GM23338 (cell line): ENCODE measurements at regions not wholly inside any gene's neighbourhood (a gene's known extent, or its start where the extent isn't known, plus 50 kb on each side); places are given as distances from the start of the nearest gene placed in this dataset.

Source experiments
- ATAC-seq: fragments of 200-7000 bp; cut with Tn5 transposase; 3 replicates; pipeline ENCODE4 v1.9.1; 2020
- DNase-seq: peaks from one replicate; pipeline ENCODE4 v3.0.0-alpha.2; 2015; ENCODE audit warnings: low spot score
- H2AFZ ChIP-seq: fragments of 200-600 bp; sonication (generic); 2 replicates; pipeline ENCODE4 v1.8.0; 2016; ENCODE audit warnings: antibody characterized with exemption, mild to moderate bottlenecking, moderate library complexity
- H3F3A ChIP-seq: fragments of 200-600 bp; sonication (generic); replicated peaks from 2 replicates; pipeline ENCODE4 v1.8.0; 2017; ENCODE audit warnings: antibody characterized with exemption, mixed run types, low read depth
- H3K27ac ChIP-seq: fragments of 200-600 bp; sonication (generic); 2 replicates; pipeline ENCODE4 v1.6.1; 2016; ENCODE audit warnings: low read depth
- H3K27me3 ChIP-seq: fragments of 200-600 bp; sonication (generic); 2 replicates; pipeline ENCODE4 v1.8.0; 2016; ENCODE audit warnings: mild to moderate bottlenecking, mixed run types, moderate library complexity; ENCODE audit not compliant: insufficient read depth
- H3K36me3 ChIP-seq: fragments of 200-600 bp; sonication (generic); 2 replicates; pipeline ENCODE4 v1.8.0; 2016; ENCODE audit warnings: mild to moderate bottlenecking; ENCODE audit not compliant: insufficient read depth
- H3K4me1 ChIP-seq: fragments of 200-600 bp; sonication (generic); 2 replicates; pipeline ENCODE4 v1.8.0; 2016; ENCODE audit warnings: mild to moderate bottlenecking, moderate library complexity; ENCODE audit not compliant: insufficient read depth
- H3K4me2 ChIP-seq: fragments of 200-600 bp; sonication (generic); 2 replicates; pipeline ENCODE4 v1.7.1; 2017; ENCODE audit warnings: mixed run types
- H3K4me3 ChIP-seq: fragments of 200-600 bp; sonication (generic); 2 replicates; pipeline ENCODE4 v1.6.1; 2016; ENCODE audit warnings: mixed run types
- H3K79me2 ChIP-seq: fragments of 200-600 bp; sonication (generic); replicated peaks from 2 replicates; pipeline ENCODE4 v1.8.0; 2017; ENCODE audit warnings: mild to moderate bottlenecking; ENCODE audit not compliant: insufficient read depth
- H3K9me2 ChIP-seq: fragments of 200-600 bp; sonication (generic); 2 replicates; pipeline ENCODE4 v1.8.0; 2017; ENCODE audit not compliant: insufficient read depth
- H4K20me1 ChIP-seq: fragments of 200-600 bp; sonication (generic); replicated peaks from 2 replicates; pipeline ENCODE4 v1.8.0; 2017; ENCODE audit warnings: mild to moderate bottlenecking; ENCODE audit not compliant: insufficient read depth
- H3K27ac Mint-ChIP-seq: 2 replicates; pipeline ENCODE4 v1.8.0; 2020; ENCODE audit warnings: inconsistent platforms, mild to moderate bottlenecking, moderate library complexity, mixed read lengths
- H3K27me3 Mint-ChIP-seq: 3 replicates; pipeline ENCODE4 v1.8.0; 2022; ENCODE audit warnings: low read depth, mild to moderate bottlenecking, moderate library complexity, mixed read lengths, inconsistent platforms; ENCODE audit not compliant: insufficient read depth, poor library complexity
- H3K36me3 Mint-ChIP-seq: 3 replicates; pipeline ENCODE4 v1.8.0; 2021; ENCODE audit warnings: low read depth, mild to moderate bottlenecking, inconsistent platforms, moderate library complexity, mixed read lengths
- H3K4me1 Mint-ChIP-seq: 3 replicates; pipeline ENCODE4 v1.8.0; 2020; ENCODE audit warnings: mild to moderate bottlenecking, inconsistent platforms, mixed read lengths
- H3K4me3 Mint-ChIP-seq: 3 replicates; pipeline ENCODE4 v1.8.0; 2021; ENCODE audit warnings: moderate library complexity, mild to moderate bottlenecking, inconsistent platforms, mixed read lengths
- H3K9me3 Mint-ChIP-seq: 3 replicates; pipeline ENCODE4 v1.8.0; 2020; ENCODE audit warnings: moderate library complexity, mild to moderate bottlenecking, inconsistent platforms, mixed read lengths
- CTCF ChIP-seq, 2 experiments: fragments of 200-600 bp in 1 of 2; sonication (generic) in 1 of 2; conservative IDR thresholded peaks; 2 replicates each; pipeline versions ENCODE4 v1.5.1 to v1.6.1; 2016 to 2017; ENCODE audit warnings: antibody characterized with exemption in 2 of 2, low read depth in 2 of 2, mild to moderate bottlenecking in 2 of 2, moderate library complexity in 1 of 2
- ETS1 ChIP-seq: IDR thresholded peaks from 2 replicates; pipeline ENCODE4 v1.6.1; 2016; ENCODE audit warnings: antibody characterized with exemption
- NANOG ChIP-seq: IDR thresholded peaks from 2 replicates; pipeline ENCODE4 v1.6.1; 2016; ENCODE audit warnings: antibody characterized with exemption, borderline replicate concordance
- ZNF114 ChIP-seq: fragments of 250-450 bp; sonication (Bioruptor Pico); IDR thresholded peaks from 2 replicates; pipeline ENCODE4 v1.5.0; 2020; ENCODE audit warnings: mild to moderate bottlenecking, moderate library complexity
- ZNF331 ChIP-seq: fragments of 250-450 bp; sonication (Bioruptor Pico); IDR thresholded peaks from 2 replicates; pipeline ENCODE4 v1.5.0; 2020; ENCODE audit warnings: low read depth, mild to moderate bottlenecking, moderate library complexity
- ZNF462 ChIP-seq: fragments of 250-450 bp; sonication (Bioruptor Pico); IDR thresholded peaks from 2 replicates; pipeline ENCODE4 v1.5.0; 2020; ENCODE audit warnings: mild to moderate bottlenecking, moderate library complexity

GRCh38 chr3:18716821-18717220 is 291.7 kb upstream of the SATB1 start:
- DNase-seq (no peak), ATAC-seq (no peak)
- H3K4me1 Mint-ChIP-seq: no peaks in the 10 kb centered on the region
- Histone ChIP-seq H3K4me1 (no peaks in the 10 kb centered on the region; the same call in 1 of the 2 replicates), H3K27me3 (no peaks in the 10 kb centered on the region), H3F3A (no peaks in the 10 kb centered on the region), H3K27ac (no peak overlapping the region), H2AFZ (no peak overlapping the region), H3K79me2 (no peaks in the 10 kb centered on the region), H3K36me3 (no peaks in the 10 kb centered on the region), H3K9me2 (peaks cover 14% of the 10 kb centered on the region), H3K4me3 (no peak overlapping the region), H3K4me2 (no peak overlapping the region), H4K20me1 (no peaks in the 10 kb centered on the region)
- no peak for TF ChIP-seq ZNF114
- no peak for TF ChIP-seq NANOG
- no peak for TF ChIP-seq ZNF331
- TF ChIP-seq ETS1: no peak
- H3K4me3 Mint-ChIP-seq: no peak overlapping the region
- no peaks in the 10 kb centered on the region for H3K9me3 Mint-ChIP-seq
- no peak overlapping the region for H3K27ac Mint-ChIP-seq
- no peaks in the 10 kb centered on the region for H3K27me3 Mint-ChIP-seq
- H3K36me3 Mint-ChIP-seq: no peaks in the 10 kb centered on the region

GRCh38 chr3:18716101-18716500 is 291.0 kb upstream of the SATB1 start:
- H3K27me3 ChIP-seq: no peaks in the 10 kb centered on the region
- H3K4me1 Mint-ChIP-seq: no peaks in the 10 kb centered on the region
- no peaks in the 10 kb centered on the region for H3K79me2 ChIP-seq
- ATAC-seq (no peak), DNase-seq (no peak)
- no peaks in the 10 kb centered on the region for H3K36me3 Mint-ChIP-seq
- no peaks in the 10 kb centered on the region for H3K9me3 Mint-ChIP-seq
- H3K4me1 ChIP-seq: no peaks in the 10 kb centered on the region; the same call in 1 of the 2 replicates
- no peaks in the 10 kb centered on the region for H3K27me3 Mint-ChIP-seq
- no peak overlapping the region for H3K4me2 ChIP-seq
- no peak overlapping the region for H3K4me3 Mint-ChIP-seq
- no peaks in the 10 kb centered on the region for H3F3A ChIP-seq
- H2AFZ ChIP-seq: no peak overlapping the region
- peaks cover 14% of the 10 kb centered on the region for H3K9me2 ChIP-seq
- no peaks in the 10 kb centered on the region for H3K36me3 ChIP-seq
- H3K27ac ChIP-seq: no peak overlapping the region
- TF ChIP-seq ETS1 (no peak), ZNF331 (no peak)
- H3K27ac Mint-ChIP-seq: no peak overlapping the region
- H4K20me1 ChIP-seq: no peaks in the 10 kb centered on the region
- no peak overlapping the region for H3K4me3 ChIP-seq

- Histone ChIP-seq H3K27ac (no peak overlapping the region), H3K4me3 (no peak overlapping the region), H3K79me2 (no peaks in the 10 kb centered on the region), H3K27me3 (no peaks in the 10 kb centered on the region), H4K20me1 (no peaks in the 10 kb centered on the region), H3K36me3 (no peaks in the 10 kb centered on the region), H3K9me2 (peaks cover 14% of the 10 kb centered on the region), H2AFZ (no peak overlapping the region), H3K4me2 (no peak overlapping the region), H3K4me1 (no peaks in the 10 kb centered on the region; the same call in 1 of the 2 replicates), H3F3A (no peaks in the 10 kb centered on the region)
- no peaks in the 10 kb centered on the region for H3K9me3 Mint-ChIP-seq
- no peaks in the 10 kb centered on the region for H3K4me1 Mint-ChIP-seq
- TF ChIP-seq CTCF (conservative IDR thresholded peaks at IDR 0.05; ENCODE audit: low read depth in 2 of 2) (no peak), ZNF114 (no peak), ZNF462 (CRISPR knock-in tag) (no peak)
- ATAC-seq: no peak
- H3K27ac Mint-ChIP-seq: no peak overlapping the region
- H3K36me3 Mint-ChIP-seq: no peaks in the 10 kb centered on the region
- DNase-seq: no peak
- H3K27me3 Mint-ChIP-seq: no peaks in the 10 kb centered on the region
- no peak overlapping the region for H3K4me3 Mint-ChIP-seq
Measured at GRCh38 chr3:18715208-18715607, 290.1 kb upstream of the SATB1 start.
